ENCODE measurements at regions not wholly inside any gene's neighbourhood (a gene's known extent, or its start where the extent isn't known, plus 50 kb on each side); places are given as distances from the start of the nearest gene placed in this dataset.
A peak's percentile ranks its signal among the peaks of the same experiment; 100 is the strongest.
"Not testable (repeated sequence)": the region's sequence is repeated elsewhere in the genome, so short reads cannot be mapped to it uniquely, and the experiment has no call there.

- H3K27me3 ChIP-seq (replicated peaks; ENCODE audit: insufficient read depth); H3K27ac ChIP-seq; H3K4me3 ChIP-seq; H3K9me3 ChIP-seq; intact Hi-C loops (cut with DNase I); DNase-seq (ENCODE audit: low spot score); H3K36me3 ChIP-seq; H3K4me1 ChIP-seq (replicated peaks): not testable (repeated sequence)
- 42% methylated on average over 3 of the region's 3 CpGs for WGBS
- peak; percentile 6 for TF ChIP-seq POLR2AphosphoS5 (IDR thresholded peaks at IDR 0.05)
Measured at GRCh38 chr15:21272176-21272982, 167.9 kb downstream of the POTEB3 start.

GRCh38 chr15:21271566-21271965, 168.7 kb downstream of the POTEB3 start:
- no peaks in the 10 kb centered on the region for H3K27me3 ChIP-seq (replicated peaks; ENCODE audit: insufficient read depth)
- no peak overlapping the region for H3K4me3 ChIP-seq
- peaks cover 0 to 3% of the 10 kb centered on the region in 2 donors for H3K36me3 ChIP-seq
- H3K27ac ChIP-seq = no peak overlapping the region
- 33% methylated on average over 2 of the region's 2 CpGs for WGBS
- DNase-seq (ENCODE audit: low spot score) = no peak
- no peak for TF ChIP-seq POLR2A (IDR thresholded peaks at IDR 0.05)
- TF ChIP-seq POLR2AphosphoS5 (IDR thresholded peaks at IDR 0.05) = no peak
- no peak for TF ChIP-seq CTCF (IDR thresholded peaks at IDR 0.05)
- no peaks in the 10 kb centered on the region for H3K4me1 ChIP-seq (replicated peaks)
- no peaks in the 10 kb centered on the region for H3K9me3 ChIP-seq
- intact Hi-C loops (cut with DNase I) = no loop called here

- peaks cover 0 to 3% of the 10 kb centered on the region in 2 donors for H3K36me3 ChIP-seq
- 18% methylated on average over 3 of the region's 3 CpGs for WGBS
- DNase-seq (ENCODE audit: low spot score) = no peak
- TF ChIP-seq CTCF (IDR thresholded peaks at IDR 0.05) = no peak
- no peak for TF ChIP-seq POLR2A (IDR thresholded peaks at IDR 0.05)
- H3K4me1 ChIP-seq (replicated peaks) = no peaks in the 10 kb centered on the region
- H3K27ac ChIP-seq = no peak overlapping the region
- intact Hi-C loops (cut with DNase I) = no loop called here
- no peaks in the 10 kb centered on the region for H3K27me3 ChIP-seq (replicated peaks; ENCODE audit: insufficient read depth)
- H3K9me3 ChIP-seq = no peaks in the 10 kb centered on the region
- H3K4me3 ChIP-seq = no peak overlapping the region
Measured at GRCh38 chr15:21270474-21270873, 169.8 kb downstream of the POTEB3 start.

GRCh38 chr15:21269673-21270072, 170.6 kb downstream of the POTEB3 start:
- H3K4me3 ChIP-seq; H3K27ac ChIP-seq; H3K27me3 ChIP-seq (replicated peaks; ENCODE audit: insufficient read depth); intact Hi-C loops (cut with DNase I); H3K36me3 ChIP-seq; H3K9me3 ChIP-seq; H3K4me1 ChIP-seq (replicated peaks); DNase-seq (ENCODE audit: low spot score): not testable (repeated sequence)
- 84% methylated on average over 4 of the region's 4 CpGs for WGBS

GRCh38 chr15:21269121-21269520, 171.2 kb downstream of the POTEB3 start:
- H3K9me3 ChIP-seq = no peaks in the 10 kb centered on the region
- H3K27me3 ChIP-seq (replicated peaks; ENCODE audit: insufficient read depth) = no peaks in the 10 kb centered on the region
- WGBS = 81% methylated on average over 8 of the region's 8 CpGs
- H3K36me3 ChIP-seq = peaks cover 0 to 3% of the 10 kb centered on the region in 2 donors
- H3K4me1 ChIP-seq (replicated peaks) = no peaks in the 10 kb centered on the region
- intact Hi-C loops (cut with DNase I) = no loop called here
- H3K4me3 ChIP-seq = no peak overlapping the region
- DNase-seq (ENCODE audit: low spot score) = no peak
- TF ChIP-seq POLR2A (IDR thresholded peaks at IDR 0.05) (no peak), POLR2AphosphoS5 (IDR thresholded peaks at IDR 0.05) (no peak), CTCF (IDR thresholded peaks at IDR 0.05) (no peak)
- no peak overlapping the region for H3K27ac ChIP-seq

GRCh38 chr15:21268436-21268940, 171.8 kb downstream of the POTEB3 start:
- Histone ChIP-seq H3K36me3 (peaks cover 0 to 3% of the 10 kb centered on the region in 2 donors), H3K4me1 (replicated peaks) (no peaks in the 10 kb centered on the region), H3K27me3 (replicated peaks; ENCODE audit: insufficient read depth) (no peaks in the 10 kb centered on the region), H3K4me3 (no peak overlapping the region), H3K9me3 (no peaks in the 10 kb centered on the region), H3K27ac (no peak overlapping the region)
- TF ChIP-seq POLR2AphosphoS5 (IDR thresholded peaks at IDR 0.05) (no peak), POLR2A (IDR thresholded peaks at IDR 0.05) (no peak), CTCF (IDR thresholded peaks at IDR 0.05) (no peak)
- intact Hi-C loops (cut with DNase I) = no loop called here
- no peak for DNase-seq (ENCODE audit: low spot score)
- 80% methylated on average over 1 of the region's 1 CpG for WGBS

Data from prostate gland (tissue), 2 donors.